ENCODE measurements at regions not wholly inside any gene's neighbourhood (a gene's known extent, or its start where the extent isn't known, plus 50 kb on each side); places are given as distances from the start of the nearest gene placed in this dataset.

DNA sequence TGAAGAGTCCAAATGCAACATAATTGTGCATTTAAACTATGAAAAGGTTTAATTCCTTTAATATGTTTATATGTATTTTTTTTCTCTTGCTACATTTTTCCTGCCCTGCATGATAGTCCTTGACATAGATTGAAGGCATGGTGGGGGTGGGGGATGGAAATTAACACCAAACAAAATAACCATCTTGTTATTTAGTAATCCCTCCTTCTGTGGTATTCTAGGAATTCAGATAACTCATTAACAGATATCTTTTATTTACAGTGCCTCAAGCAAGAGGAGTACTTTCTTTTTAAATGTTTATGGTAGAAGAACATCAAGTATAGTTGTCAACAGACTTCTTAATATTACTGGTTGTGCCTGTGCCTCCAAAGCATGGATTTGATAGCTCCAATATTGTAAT is 337.6 kb upstream of the SEMA3A start:
- DNase-seq: no peak
- intact Hi-C loops (cut with DNase I): no loop called here

DNA sequence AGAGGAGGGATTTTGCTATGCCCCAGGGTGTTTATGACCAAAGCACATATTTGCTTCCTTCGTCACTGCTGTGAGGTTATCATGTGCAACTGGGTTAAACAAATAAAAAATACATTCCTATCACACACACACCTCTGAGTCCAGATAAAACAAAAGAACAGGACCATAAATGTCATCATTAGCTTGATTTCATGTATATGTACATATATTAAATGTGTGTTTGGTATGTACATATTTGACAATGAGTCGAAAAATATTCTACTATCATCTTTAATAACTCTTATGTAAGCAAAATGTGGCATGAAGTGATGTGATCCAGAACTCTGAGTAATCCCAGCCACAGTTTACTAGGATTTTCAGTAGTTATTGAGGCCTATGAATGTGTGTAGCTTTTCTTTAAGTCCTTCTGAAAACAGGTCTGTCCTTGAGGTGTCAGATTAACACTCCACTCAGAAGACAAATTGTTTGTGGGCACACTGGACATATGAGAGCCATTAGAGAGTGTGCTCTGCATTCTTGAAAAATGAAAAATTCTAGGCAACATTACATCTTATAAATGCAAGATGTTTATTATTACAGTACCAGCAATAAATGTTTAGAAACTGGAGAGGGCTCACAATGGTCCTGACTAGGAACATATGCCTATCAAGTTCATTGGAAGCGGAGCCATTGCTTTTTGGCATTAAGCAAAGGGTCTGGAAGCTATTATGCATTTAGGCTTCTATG is 335.1 kb upstream of the SEMA3A start:
- intact Hi-C loops (cut with DNase I): no loop called here
- no peak for DNase-seq

DNA sequence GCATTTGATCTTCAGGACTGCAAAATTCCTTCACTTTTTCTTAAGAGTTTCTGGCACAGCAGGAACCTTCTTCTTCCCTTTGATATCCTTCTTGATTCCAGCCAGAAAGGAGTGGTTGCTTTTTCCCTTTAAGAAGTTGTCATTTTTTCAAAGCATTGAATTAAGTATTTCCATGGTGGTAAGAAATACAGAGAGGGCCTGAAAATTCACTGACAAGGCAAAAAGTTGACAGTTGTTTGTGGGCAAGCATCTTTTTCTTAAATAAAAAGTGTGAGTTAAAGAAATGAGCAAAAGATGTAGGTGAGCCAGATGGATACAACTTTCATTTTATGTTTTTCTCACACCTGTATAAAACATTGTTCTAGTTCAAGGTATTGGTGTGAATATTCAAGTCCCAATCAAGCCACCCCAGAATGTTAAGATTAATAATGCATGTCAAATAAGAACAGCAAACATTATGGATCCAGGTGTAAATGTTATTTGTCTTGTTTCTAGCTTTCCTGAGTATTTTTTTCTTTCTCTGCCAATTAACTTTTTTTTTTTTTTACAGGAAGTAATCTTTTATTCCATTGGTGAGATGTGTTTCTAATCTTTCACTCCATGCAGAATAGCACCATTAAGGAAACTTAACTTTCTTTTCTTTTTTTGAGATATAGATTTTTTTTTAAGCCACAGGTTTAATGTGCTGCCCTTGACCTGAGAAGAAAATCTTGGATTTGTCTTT is 334.3 kb upstream of the SEMA3A start:
- intact Hi-C loops (cut with DNase I): no loop called here

DNA sequence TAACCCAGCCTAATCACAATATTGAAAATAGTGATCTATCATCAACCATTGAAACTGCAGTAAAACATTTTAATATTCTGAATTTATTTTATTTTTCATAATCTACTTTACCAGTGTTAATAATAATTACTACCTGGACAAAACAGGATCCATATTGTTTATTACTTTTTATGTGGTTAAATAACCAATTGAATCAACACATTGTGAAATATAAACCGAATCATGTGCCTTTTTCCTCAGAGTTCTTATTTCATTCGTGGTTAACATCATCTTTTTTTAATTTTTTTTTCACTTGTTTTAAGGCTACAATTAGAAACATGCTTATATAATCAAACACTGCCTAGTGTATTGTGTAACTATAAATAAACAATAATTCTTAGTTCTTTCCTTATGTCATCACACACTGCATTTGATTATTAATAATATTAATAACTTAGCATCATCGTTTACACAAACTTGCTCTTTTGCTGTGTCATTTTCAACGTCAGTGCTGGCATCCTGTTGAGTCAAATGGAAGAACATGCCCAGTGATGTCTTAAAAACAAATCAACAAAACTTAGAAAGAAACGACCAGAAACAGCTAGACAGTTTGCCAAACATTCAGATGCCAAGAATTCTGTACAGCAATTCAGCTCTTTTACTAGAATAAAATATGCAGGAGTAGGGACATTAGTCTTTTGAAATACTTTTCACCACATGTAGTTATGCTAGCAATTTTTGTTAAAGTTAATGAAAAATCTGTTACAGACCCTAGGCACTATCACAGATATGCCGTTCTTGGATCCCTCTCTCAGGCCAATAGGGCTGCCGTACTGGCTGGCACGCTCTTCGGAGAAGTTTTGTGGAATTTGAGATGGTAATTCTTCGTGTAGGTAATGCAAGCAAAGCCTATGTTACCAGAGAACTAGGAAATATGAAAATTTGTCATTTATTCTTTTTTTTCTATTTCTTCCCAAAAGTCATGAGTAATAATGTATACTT is 330.4 kb upstream of the SEMA3A start:
- intact Hi-C loops (cut with DNase I): no loop called here
- no peak for DNase-seq

More for the DNA sequence above, 334.3 kb upstream of the SEMA3A start:
- DNase-seq: no peak

DNA sequence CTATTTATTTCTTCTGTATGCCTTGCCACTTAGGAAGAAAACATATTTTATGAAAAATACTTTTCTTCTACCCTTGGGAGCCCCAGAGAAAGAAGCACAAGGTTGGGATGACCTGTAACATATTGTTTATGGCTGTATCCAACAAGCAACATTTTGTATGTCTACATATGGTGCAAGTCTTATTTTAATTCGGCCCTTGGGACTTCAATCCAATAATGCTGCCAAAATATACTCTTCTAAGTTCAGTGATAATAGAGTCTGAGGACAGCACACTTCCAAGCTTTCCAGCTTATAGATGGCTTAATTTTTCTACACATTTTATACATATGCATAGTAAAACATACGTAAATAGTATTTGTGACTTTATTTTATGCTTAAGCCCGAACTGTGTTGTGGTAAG is 318.5 kb upstream of the SEMA3A start:
- intact Hi-C loops (cut with DNase I): no loop called here
- no peak for DNase-seq

DNA sequence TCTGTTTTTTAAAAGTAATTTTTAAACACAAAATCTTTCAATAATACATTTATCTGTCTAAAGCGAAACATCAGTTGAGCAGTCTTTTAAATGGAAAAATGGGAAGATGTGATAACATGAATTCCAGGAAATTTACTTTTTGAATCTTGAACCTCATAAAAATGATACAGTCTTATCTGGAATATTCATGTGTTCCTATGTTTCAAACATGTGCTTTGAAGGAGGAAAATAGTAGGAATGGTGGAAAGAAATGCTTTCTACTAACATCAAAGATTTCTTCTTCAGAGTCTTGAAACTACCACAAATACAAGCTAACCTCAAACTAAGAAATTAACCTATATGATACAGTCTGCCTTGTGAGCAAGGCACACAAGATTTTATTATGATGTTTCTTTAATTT is 317.5 kb upstream of the SEMA3A start:
- no peak for DNase-seq
- intact Hi-C loops (cut with DNase I): no loop called here

DNA sequence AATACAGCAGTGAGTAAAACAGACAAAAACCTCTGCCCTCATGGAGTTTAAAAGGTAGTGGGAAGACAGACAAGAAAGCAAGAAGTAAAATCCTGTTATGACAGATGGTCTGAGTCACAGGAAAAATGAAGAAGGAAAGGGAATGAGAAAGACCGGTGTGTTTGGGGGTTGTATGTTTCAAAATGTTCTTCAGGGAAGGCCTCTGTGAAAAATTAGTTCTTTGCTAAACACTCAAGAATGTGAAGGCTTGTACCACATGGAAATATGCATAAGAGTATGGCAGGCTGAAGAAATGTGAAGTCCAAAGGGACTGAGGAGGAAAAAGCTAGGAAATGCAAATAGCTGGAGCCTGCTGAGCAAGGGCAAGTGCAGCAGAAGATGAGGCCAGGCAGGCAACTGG is 315.9 kb upstream of the SEMA3A start:
- DNase-seq: no peak
- intact Hi-C loops (cut with DNase I): no loop called here

DNA sequence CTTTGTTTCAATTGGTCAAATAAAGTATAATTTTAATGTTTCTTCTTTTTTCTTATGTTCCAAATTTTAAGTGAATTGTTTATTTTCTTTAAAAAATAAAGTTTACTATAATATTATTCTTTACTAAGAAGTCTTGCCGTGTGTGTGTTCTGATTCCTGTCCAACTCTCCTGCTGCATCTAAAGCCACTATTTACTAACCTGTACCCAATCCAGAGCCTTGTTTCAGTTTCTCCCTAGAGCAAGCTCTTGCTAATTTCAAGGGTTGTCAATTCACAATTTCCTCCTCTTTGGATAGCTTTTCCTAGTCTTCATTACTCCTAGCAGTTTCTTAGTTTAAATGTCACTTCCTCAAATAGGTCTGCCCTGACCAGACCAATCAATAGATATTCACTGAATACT is 314.9 kb upstream of the SEMA3A start:
- intact Hi-C loops (cut with DNase I): no loop called here

DNA sequence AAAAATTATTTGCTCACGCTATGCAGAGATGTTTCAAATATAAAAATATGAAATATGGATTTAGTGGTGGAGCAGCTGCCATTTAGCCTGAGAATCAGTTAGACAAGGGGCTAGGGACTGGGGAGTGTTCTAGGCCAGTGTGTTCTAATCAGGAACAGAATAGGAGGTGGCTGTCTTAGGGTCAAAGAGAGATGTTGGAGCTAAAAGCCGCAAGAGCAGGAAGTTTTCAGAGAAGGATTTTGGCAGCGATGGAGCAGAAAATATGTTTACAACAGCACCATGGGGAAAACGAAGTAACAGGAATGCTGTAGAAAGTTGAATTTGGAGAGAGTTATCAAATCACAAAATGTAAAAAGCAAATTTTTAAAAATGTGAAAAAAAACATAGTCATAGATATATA is 314.0 kb upstream of the SEMA3A start:
- intact Hi-C loops (cut with DNase I): no loop called here
- DNase-seq: no peak

More for the DNA sequence above, 314.9 kb upstream of the SEMA3A start:
- no peak for DNase-seq

DNA sequence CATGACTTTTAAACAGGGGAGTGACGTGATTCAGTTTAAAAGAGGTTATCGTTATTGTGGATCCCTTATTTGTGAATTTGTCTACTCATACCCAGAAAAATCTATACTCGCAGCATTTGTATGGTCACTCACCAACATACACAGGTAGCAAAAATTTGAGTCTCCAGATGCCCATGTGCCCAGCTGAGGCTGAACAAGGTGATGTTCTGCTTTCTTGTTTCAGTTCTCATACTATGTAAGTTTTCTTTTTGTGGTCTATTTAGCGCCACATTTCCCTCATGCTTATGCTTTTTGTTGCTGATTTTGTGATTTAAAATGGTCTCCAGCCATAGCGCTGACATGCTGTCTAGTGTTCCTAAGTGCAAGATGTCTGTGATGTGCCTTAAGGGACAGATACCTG is 312.9 kb upstream of the SEMA3A start:
- intact Hi-C loops (cut with DNase I): no loop called here

DNA sequence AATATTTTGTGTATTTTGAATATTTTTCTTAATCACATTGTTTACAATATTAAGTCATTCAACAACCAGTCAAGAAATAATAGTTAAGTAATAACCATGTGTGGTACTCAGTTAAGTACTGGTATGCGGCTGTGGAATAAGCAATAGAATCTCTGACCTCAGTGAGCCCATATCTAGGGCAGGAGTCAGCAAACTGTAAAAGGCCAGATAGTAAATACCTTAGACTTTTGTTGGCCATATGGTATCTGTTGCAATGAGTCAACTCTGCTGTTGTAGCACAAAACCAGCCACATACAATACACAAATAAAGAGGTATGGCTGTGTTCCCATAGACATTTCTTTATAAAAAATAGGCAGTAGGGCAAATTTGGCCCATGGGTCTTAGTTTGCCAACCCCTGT is 311.6 kb upstream of the SEMA3A start:
- intact Hi-C loops (cut with DNase I): no loop called here
- DNase-seq: no peak

More for the DNA sequence above, 312.9 kb upstream of the SEMA3A start:
- DNase-seq: no peak

DNA sequence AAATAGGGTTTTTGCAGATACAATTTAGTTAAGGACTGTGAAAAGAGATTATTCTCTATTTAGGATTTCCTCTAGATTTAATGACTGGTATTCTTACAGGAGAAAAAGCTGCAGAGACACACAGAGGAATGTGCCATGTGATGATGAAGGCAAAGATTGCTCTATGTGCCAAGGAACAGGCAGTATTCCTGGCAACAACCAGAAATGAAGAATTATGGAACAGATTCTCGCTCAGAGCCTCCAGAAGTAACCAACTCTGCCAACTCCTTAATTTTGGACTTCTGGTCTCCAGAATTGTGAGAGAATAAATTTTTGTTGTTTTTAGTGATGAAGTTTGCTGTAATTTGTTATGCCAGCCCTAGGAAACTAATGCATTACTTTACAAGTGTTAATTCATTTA is 307.6 kb upstream of the SEMA3A start:
- intact Hi-C loops (cut with DNase I): no loop called here
- DNase-seq: no peak

DNA sequence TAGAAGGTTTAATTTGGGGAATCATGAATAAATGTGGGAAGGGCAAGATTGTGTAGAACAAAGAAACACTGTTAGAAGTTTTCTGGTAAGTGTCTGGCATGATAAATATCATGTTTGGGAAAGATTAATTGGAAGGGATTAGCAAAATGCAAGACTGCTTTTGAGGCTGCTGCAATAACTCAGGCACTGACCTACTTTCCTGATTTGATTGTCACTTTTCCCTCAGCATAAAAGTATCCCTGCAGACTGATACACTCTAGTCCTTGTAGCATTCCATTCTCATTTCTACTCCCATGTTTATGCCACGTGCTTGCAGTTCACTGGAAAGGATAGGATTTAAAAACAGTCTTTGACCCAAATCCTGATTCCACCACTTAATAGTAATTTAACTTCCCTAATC is 303.3 kb upstream of the SEMA3A start:
- DNase-seq: no peak
- intact Hi-C loops (cut with DNase I): no loop called here

DNA sequence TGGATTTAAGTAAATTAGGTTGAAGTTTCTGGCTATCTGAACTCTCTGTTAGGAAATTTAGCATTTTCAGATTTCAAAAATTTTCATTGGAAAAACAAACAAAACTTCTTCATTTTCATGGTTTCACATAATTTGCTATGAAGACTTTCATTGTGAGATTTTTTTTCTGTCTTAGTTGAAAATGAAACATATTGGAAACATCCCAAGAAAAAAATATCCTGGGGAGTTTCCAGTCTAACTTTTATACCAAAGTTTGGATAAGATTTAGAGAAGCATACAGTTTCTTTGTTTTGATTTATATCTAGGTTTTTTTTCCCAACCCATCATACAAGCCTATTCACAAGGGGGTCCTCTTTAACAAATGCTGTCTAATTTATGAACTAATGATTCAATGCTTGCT is 300.5 kb upstream of the SEMA3A start:
- intact Hi-C loops (cut with DNase I): no loop called here
- DNase-seq: no peak

DNA sequence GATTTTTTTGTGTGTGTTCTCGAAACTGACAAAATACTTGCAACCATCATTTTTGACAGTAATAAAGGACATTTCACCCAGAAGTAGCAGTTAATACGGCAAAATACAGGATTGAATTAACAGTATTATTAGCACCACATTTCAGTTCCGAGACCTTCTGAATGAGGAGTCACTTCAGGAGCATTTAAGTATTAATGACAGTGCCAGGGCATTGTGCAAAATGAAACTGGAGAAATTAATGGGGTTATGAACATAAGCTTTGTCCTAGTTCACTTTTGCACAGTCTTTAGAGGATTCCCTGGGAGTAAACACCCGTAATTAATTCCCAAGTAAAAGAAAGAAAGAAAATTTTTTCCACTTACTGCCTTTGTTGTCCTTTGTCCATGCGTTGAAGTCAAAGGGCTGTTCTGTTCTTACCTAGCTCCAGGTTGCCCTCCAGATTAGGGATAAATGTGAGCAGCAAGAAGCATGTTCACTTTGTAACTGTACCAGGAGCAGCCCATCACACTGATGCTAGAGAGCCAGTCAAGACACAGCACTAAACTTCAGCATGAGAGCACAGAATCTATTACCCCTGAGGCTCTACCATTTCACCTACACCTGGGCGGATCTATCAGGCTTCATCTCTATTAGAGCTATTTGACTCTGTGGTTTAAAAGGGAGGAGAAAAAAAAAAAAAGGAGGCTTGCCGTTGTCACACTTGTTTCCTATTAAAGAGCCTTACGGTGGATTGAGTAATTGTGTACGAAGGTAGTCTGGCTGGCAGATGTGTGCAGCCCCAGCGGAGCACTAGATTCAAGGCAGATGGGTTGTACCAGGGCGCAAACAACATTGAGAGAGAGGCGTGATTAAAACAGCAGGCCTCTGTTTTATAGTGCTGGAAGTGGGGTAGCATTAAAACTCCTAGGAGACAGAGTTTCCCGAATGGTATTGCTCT is 297.8 kb upstream of the SEMA3A start:
- no peak for DNase-seq
- intact Hi-C loops (cut with DNase I): no loop called here

DNA sequence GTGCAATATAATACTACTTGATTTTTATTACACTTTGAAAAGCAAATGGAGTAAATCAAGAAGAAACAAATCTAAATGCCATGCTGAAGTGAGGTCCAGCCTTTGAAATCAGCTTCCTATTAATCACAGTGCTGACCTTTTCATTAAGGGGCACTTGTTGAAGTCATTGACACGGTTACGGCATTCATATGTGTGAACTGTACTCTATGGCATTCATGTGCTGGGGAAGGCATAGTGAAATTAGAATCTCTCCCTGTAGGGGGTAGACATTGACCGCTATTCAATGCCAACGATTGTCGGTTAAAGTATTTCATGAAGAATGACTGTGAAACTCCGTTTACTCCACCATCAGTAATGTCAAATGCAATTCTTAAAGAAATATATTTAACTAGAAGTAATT is 296.1 kb upstream of the SEMA3A start:
- intact Hi-C loops (cut with DNase I): no loop called here
- DNase-seq: no peak

DNA sequence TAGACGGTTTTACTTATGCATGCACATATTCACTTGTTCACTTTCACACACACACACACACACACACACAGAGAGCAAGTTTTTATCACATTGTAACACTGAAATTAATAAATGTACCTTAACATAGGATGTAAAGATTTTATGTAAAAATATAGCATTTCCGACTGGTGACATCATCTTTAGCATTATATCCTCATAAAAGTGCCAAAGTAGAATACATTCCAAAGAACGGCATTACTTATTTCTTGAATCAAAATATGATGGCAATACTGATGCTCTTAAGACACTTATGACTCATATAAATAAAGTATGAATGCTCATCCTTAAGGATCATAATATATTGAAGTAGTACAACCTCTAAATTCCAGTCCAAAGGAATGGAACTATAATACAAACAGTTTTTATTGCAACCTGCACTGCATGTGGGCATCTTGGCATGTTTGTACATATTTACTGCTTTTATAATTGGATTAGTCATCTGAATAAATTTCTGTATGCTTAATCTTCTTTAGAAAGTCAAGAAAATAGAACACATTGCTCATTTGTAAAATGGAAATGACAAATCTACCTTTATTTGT is 290.0 kb upstream of the SEMA3A start:
- intact Hi-C loops (cut with DNase I): no loop called here
- DNase-seq: no peak

DNA sequence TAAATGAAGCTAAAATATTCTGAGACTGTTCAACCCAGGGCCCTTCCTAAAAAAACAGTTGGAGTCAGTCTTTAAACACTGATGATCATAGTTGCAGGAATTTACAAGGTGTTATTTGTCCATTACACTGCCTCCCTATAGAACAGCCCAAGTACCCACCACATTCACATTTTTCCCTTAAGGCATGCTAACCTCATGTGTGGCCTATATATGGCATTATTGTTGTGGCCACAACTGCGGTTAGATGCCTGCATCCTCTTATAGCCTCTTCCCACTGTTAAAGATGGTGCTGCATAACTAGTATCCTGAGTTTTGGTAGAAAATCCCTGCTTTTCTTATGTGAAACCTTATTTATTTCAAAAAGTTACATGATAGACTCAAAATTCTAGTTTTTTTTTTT is 287.9 kb upstream of the SEMA3A start:
- intact Hi-C loops (cut with DNase I): no loop called here
- DNase-seq: no peak
